GM21367 (cell line): ENCODE measurements at regions not wholly inside any gene's neighbourhood (a gene's known extent, or its start where the extent isn't known, plus 50 kb on each side); places are given as distances from the start of the nearest gene placed in this dataset.

ENCODE experiments used
- ATAC-seq: cut with Tn5 transposase; IDR thresholded peaks from one replicate; pipeline ENCODE4 v1.9.1; 2021; ENCODE audit not compliant: unreplicated experiment

- no peak for ATAC-seq
These were observed 388.5 kb downstream of the LMO4 start for GRCh38 chr1:87717157-87717670.

DNA sequence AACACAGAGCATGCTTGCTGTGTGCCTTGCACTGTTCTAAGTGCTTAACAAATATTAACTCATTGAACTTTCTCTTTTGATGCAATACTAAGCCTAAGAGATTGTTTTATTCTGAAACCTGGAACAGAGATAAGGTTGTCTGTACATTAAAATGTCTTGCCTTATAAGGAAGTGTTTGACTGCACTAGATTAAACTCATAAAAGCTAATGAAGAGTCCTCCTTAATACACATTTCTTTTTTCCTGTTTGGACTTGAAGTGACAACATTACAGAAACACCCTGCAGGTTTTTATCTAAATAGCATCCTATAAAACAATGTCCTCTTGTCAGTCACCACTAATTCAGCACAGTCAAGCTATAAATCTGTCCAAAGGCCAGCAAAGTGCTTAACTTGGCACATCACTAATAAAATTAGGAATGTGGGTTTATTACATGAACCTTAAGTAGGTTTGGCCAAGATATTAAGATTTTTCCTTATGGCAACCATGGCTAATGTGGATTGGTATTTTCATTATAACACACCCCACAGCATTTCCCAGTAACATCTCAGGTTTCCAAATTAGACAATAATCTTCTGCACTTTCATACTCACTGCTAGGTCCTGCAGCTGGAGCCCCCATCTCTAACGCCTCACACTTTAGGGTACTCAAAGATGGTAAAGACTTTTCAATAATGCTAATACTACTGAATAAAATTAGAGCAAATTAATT is 389.7 kb downstream of the LMO4 start:
- ATAC-seq: no peak

- ATAC-seq: no peak
These were observed 391.0 kb downstream of the LMO4 start for GRCh38 chr1:87719658-87720057.

GRCh38 chr1:87720561-87720960 is 391.9 kb downstream of the LMO4 start:
- ATAC-seq: no peak

DNA sequence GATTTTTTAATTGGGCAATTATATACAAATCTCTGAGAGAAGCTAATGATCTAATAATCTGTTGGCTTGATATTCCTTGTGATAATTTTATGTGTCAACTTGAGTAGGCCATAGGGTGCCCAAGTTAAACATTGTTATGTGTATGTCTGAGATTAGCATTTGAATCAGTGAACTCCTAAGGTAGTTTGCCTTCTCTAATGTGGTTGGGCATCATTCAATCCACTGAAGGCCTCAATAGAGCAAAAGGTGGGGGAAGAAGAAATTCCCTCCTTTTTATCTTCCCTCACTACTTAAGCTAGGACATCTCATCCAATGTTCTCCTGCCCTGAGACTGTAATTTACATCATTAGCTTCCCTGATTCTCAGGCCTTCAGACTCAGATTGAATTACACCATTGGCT is 394.5 kb downstream of the LMO4 start:
- no peak for ATAC-seq

- no peak for ATAC-seq
These were observed 399.5 kb downstream of the LMO4 start for GRCh38 chr1:87728169-87728568.

DNA sequence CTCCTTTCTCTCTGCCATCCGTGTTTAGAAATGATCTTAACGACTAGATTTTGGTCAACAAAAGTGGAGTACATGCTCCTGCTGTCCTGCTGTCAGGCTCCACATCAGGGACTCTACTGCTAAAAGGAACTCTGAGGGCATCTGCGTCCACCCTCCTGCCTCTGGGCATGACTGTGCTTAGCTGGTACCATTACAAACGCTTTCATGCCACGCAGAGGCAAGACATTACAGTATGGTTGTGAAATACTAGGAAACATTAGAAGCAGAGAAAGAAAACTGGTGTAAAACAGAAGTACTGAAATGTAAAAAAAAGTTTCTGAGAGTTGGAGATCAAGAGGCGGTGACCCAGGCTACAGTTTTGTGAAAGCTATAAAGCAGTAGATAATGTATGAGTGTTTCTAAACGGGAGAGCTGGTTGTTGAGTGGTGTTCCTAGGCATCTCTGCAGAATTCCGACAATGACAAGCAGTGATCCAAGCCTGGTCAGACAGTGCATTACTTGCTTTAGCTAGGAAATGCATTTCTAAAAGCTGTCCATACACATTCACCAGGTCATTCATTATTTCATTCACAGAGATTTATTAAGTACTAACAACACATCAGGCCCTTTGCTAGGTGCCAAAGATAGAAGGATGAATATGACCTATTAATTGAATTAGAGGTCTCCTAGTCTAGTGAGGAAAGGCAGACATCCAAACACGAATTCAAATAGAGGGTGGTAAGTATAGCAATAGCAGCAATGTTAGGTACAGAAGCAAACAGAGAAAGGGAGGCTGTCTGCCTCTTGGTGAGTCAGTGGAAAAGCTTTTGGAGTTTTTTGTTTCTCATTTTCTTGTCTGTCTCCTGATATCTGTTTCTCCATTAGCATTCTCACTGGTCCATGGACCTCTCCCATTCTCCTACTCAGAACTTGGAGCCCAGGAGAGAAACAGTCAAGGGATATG is 401.9 kb downstream of the LMO4 start:
- ATAC-seq: no peak

- no peak for ATAC-seq
These were observed 404.7 kb downstream of the LMO4 start for GRCh38 chr1:87733386-87733785.

DNA sequence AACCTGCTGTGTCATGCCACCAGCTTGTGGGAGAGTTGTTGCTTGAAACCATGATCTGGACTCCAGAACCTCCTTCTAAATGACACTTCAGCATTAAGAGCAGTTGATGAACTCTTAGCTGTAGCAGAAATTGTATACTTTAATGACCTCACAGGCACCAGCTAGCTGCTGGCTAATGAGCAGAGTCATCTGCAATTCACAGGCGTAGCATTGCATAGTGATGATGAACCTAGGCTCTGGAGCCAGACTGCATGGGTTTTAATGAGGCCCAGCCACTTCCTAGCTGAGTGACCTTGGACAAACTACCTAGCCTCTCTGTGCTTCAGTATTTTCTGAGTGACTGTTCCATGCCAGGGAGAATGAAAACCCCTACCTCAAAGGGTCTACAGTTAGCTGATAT is 407.1 kb downstream of the LMO4 start:
- no peak for ATAC-seq

DNA sequence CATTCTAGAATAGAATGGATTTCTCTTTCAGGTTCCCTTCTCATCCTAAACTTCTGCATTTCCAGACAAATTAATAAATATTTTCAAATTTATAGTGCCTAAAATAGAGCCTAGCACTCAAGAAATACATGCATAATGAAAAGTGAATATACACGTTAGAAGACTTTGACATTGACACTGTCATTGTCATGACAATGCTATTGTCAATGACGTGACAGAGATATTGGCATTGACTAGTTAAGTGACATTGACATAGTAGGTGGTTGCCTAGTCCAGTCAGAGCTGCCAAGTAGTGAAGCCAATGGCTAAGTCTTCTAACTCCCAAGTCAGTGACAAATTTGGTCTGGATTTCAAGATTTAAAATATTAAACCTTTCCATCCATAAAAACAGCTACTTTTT is 410.5 kb downstream of the LMO4 start:
- no peak for ATAC-seq

DNA sequence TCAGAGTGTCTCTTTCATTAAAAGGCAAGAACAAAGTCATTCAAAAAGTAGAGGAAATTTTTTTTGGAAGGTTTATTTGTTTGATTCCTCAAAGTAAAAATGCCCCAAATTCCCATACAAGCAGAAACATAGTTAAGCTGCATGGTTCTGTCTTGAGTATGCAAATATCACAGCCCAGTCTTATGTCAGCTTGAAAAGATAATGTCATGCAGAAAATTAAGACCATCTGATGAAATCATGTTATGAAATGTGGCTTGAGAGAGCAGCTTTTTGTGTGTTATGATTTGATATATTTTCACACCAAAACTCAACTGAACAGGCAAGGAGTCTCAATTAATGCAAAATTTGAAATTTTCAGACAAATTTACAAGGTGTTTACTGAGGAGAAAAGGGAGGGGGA is 411.0 kb downstream of the LMO4 start:
- ATAC-seq: no peak

DNA sequence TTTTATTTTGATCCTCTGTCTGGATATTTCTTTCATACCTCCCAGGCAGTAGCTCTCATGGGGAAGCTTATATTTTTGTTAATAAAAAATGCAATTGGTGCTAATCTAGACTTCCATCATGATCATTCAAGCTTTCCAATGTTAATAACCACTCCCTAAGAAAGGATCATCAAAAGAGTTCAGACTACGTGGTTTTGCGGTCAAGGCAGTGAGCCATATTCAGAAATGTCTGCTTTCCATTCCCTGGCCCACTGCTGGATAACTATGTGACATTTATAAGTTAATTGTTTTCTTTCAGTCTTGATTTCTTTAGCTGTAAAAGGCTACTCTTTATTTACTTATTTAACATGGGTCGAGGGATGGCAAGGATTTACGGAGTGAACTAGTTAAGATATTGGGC is 414.6 kb downstream of the LMO4 start:
- no peak for ATAC-seq

GRCh38 chr1:87744056-87744455 is 415.4 kb downstream of the LMO4 start:
- no peak for ATAC-seq

DNA sequence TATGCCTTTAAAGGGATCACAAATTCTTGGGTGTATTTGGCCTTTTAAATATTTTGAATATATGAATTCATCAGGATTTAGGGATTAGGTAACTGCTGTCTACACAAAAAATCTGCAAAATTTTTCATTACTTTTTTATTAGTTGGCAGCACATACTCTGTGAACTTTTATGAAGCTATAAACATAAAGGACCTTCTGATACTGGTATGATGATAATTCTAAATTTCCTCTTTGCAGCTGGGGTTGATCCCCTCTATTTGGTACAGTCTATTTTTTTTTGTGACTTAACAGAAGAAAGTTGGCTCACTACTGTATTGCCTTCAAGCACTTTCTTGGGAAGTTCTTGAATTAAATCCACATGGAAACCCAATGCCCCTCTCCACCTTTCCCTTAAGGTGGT is 416.1 kb downstream of the LMO4 start:
- no peak for ATAC-seq

DNA sequence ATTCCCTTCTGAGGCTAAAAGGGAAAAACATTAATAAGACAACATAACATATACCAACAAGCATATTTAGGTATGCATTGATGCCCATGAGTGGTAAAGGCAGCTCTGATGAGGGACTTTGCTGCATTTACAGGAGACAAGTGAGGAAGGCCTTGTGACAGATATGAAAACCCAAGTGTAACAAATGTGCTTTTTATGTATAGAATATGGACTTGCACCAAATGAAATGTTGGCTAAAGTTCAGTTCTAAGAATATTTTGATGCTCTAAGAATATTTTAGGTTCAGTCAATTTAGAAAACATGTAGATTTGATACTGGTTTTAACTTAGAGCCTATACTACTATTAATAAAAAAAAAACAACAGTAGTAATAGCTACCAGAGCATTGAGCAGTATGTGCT is 424.7 kb downstream of the LMO4 start:
- ATAC-seq: no peak

- no peak for ATAC-seq
These were observed 425.5 kb downstream of the LMO4 start for GRCh38 chr1:87754139-87754538.

DNA sequence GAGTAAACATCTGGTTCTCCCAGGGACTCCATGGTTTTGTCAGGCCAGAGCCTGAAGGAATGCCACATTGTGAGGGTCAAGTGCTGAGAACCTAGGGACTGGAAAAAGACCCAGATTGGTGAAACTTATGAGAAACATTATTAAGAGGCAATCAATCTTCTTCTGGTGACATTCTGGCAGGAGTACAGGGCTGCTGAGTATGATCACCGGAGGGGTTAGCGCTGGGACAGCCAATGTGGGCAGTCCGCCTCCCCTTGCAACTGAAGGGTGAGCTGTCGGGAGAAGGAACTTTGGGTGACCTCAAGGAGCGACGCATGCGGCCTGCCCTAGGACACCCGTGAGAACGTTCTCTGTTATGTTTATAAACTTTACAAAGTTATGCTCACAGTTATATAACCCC is 429.0 kb downstream of the LMO4 start:
- ATAC-seq: no peak

- no peak for ATAC-seq
These were observed 430.9 kb downstream of the LMO4 start for GRCh38 chr1:87759421-87760087.

DNA sequence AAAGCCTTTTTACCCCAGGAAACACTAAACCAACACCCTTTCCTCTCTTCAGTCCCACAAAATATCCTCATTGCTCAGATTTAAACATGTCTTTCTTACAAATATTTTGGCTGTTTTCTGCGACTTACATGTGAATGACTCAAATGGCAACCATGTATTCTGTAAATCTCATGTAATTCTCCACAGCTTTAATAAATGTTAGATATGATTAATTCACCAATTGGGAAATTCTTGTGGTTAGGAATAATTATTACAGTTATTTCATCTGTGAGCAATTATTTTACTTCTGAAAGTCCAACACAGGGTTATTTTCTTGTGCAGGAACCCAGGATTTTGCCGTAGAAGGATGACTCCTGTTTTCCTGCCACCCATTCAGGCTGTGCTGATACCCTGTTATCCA is 431.5 kb downstream of the LMO4 start:
- ATAC-seq: no peak

DNA sequence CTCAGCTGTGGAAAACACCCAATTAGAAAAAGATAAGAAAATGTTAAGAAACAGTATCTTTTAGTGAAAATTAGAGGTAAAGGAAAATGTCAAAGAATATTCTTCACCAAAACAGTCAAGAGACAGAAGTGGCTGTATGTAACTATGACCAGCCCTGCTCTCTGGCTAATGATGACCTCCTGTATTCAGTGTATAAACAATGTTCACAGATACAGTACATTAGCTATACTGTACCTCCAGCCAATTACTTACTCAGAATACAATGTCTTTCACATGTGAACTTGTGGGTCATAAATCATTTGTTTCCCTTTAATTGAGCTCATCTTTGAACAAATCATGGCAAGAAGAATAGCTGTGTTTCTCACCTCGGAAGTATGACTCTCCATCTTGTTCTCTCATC is 432.0 kb downstream of the LMO4 start:
- no peak for ATAC-seq

DNA sequence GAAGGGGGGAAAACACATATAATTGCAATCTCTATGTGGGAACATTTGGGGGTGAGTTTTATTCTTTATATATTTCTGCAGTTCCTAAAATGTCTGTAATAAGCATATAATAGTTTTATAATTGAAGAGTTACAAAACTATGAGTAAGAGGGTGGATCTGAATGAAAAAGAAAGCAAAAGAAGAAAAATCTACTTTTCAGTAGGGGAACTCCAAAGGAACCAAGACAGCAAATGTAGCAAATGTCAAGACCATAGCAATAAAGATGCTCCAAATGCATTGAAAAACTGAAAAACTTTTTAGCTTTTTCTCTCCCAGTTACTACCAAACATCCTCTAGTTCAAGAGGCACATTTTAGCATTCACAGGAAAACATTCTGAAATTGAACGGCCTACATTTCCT is 434.8 kb downstream of the LMO4 start:
- no peak for ATAC-seq
